ENCODE measurements at regions not wholly inside any gene's neighbourhood (a gene's known extent, or its start where the extent isn't known, plus 50 kb on each side); places are given as distances from the start of the nearest gene placed in this dataset.

DNA sequence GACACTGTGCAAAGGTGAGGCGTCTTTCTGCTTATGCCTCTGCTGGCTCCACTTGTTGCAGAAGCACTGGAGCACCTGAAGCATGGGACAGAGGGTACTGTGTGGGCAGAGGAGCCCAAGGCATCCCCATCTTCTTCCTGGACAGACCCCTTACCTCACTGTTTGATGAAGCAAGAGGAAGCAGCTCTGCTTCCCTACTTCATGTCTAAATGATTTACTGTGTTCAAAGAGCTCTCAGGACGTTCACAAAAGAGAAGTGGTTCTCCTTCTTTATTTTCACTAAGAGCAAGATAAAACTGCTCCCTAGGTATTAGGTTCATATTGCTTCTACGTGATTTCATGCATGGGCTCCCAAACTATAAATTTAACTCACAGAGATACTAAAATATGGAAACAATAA, 1635.4 kb upstream of the SLC10A2 start:
- H3K36me3 ChIP-seq (ENCODE audit: insufficient read depth, low read length), result no peaks in the 10 kb centered on the region

DNA sequence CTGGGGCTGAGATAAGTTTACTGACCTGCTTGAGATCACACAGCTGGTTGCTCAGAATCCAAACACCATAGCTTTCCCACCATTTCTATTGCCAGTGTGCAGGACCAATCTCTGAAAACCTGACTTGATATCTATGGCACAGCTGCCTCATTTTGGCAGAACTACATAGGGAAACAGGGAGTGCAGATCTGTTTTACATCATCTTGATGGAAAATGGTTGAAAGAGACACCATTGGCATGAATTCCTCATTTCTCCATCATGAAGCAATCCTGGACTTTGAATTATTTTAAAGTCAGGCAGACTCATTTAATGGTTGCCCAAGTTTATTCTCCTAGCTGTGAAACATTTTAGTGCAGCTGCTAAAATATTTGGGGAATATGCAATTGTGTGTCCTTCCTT, 1628.2 kb upstream of the SLC10A2 start:
- Histone ChIP-seq H3K27me3 (ENCODE audit: insufficient read depth, low read length) (no peaks in the 10 kb centered on the region), H4K20me1 (ENCODE audit: insufficient read depth, low read length) (no peaks in the 10 kb centered on the region)

More for the DNA sequence above, 1635.4 kb upstream of the SLC10A2 start:
- Histone ChIP-seq H3K4me1 (ENCODE audit: insufficient read depth, low read length, severe bottlenecking) (no peaks in the 10 kb centered on the region), H3F3A (ENCODE audit: insufficient read depth, low read length) (no peaks in the 10 kb centered on the region), H2AFZ (ENCODE audit: low read length) (no peak overlapping the region), H3K27ac (ENCODE audit: low read depth, low read length, poor library complexity, severe bottlenecking) (no peak overlapping the region), H3K79me2 (ENCODE audit: insufficient read depth, low read length) (no peaks in the 10 kb centered on the region), H3K9ac (ENCODE audit: low read length) (no peak overlapping the region), H3K4me2 (ENCODE audit: low read length) (no peak overlapping the region), H3K9me3 (ENCODE audit: low read length) (no peaks in the 10 kb centered on the region), H4K20me1 (ENCODE audit: insufficient read depth, low read length) (no peaks in the 10 kb centered on the region), H3K27me3 (ENCODE audit: insufficient read depth, low read length) (no peaks in the 10 kb centered on the region), H3K9me2 (ENCODE audit: low read depth, low read length) (no peaks in the 10 kb centered on the region), H3K4me3 (ENCODE audit: low read depth, low read length, poor library complexity, severe bottlenecking) (no peak overlapping the region)
- TF ChIP-seq, protein P1, sequence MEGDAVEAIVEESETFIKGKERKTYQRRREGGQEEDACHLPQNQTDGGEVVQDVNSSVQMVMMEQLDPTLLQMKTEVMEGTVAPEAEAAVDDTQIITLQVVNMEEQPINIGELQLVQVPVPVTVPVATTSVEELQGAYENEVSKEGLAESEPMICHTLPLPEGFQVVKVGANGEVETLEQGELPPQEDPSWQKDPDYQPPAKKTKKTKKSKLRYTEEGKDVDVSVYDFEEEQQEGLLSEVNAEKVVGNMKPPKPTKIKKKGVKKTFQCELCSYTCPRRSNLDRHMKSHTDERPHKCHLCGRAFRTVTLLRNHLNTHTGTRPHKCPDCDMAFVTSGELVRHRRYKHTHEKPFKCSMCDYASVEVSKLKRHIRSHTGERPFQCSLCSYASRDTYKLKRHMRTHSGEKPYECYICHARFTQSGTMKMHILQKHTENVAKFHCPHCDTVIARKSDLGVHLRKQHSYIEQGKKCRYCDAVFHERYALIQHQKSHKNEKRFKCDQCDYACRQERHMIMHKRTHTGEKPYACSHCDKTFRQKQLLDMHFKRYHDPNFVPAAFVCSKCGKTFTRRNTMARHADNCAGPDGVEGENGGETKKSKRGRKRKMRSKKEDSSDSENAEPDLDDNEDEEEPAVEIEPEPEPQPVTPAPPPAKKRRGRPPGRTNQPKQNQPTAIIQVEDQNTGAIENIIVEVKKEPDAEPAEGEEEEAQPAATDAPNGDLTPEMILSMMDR (IDR thresholded peaks at IDR 0.05; ENCODE audit: low read length), result no peak
- no peak for TF ChIP-seq EZH2 (IDR thresholded peaks at IDR 0.05; ENCODE audit: borderline replicate concordance, low read length)

DNA sequence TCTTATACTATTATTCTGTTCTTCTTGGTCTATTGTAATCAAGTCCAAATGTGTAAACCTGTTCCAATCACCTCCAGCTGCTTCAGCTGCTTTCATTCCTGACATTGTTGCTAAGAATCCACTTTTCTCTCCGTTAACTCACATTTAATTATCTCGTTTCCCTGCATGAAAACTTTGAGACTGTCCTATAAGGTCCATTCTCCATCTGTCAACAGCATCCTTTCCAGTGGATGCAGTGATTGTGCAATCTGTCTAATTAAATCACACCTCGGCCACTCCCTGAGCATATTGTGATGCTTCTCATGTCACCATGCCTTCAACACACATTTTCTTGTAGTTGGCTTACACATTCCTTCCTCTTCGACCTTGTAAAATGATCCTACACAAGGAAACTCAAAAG, 1626.9 kb upstream of the SLC10A2 start:
- Histone ChIP-seq H3F3A (ENCODE audit: insufficient read depth, low read length) (no peaks in the 10 kb centered on the region), H3K4me1 (ENCODE audit: insufficient read depth, low read length, severe bottlenecking) (no peaks in the 10 kb centered on the region), H3K9me3 (ENCODE audit: low read length) (no peaks in the 10 kb centered on the region), H3K4me3 (ENCODE audit: low read depth, low read length, poor library complexity, severe bottlenecking) (no peak overlapping the region), H3K36me3 (ENCODE audit: insufficient read depth, low read length) (no peaks in the 10 kb centered on the region), H4K20me1 (ENCODE audit: insufficient read depth, low read length) (no peaks in the 10 kb centered on the region), H3K9me2 (ENCODE audit: low read depth, low read length) (no peaks in the 10 kb centered on the region), H3K9ac (ENCODE audit: low read length) (no peak overlapping the region), H3K4me2 (ENCODE audit: low read length) (no peak overlapping the region), H3K79me2 (ENCODE audit: insufficient read depth, low read length) (no peaks in the 10 kb centered on the region), H3K27ac (ENCODE audit: low read depth, low read length, poor library complexity, severe bottlenecking) (no peak overlapping the region), H2AFZ (ENCODE audit: low read length) (no peak overlapping the region), H3K27me3 (ENCODE audit: insufficient read depth, low read length) (no peaks in the 10 kb centered on the region)
- TF ChIP-seq EZH2 (IDR thresholded peaks at IDR 0.05; ENCODE audit: borderline replicate concordance, low read length), result no peak
- TF ChIP-seq, protein P1 (IDR thresholded peaks at IDR 0.05; ENCODE audit: low read length), result no peak

More for the DNA sequence above, 1628.2 kb upstream of the SLC10A2 start:
- Histone ChIP-seq H3K4me2 (ENCODE audit: low read length) (no peak overlapping the region), H3K79me2 (ENCODE audit: insufficient read depth, low read length) (no peaks in the 10 kb centered on the region), H3K9ac (ENCODE audit: low read length) (no peak overlapping the region), H3K4me1 (ENCODE audit: insufficient read depth, low read length, severe bottlenecking) (no peaks in the 10 kb centered on the region), H3F3A (ENCODE audit: insufficient read depth, low read length) (no peaks in the 10 kb centered on the region), H3K4me3 (ENCODE audit: low read depth, low read length, poor library complexity, severe bottlenecking) (no peak overlapping the region), H3K27ac (ENCODE audit: low read depth, low read length, poor library complexity, severe bottlenecking) (no peak overlapping the region), H3K9me3 (ENCODE audit: low read length) (no peaks in the 10 kb centered on the region), H3K36me3 (ENCODE audit: insufficient read depth, low read length) (no peaks in the 10 kb centered on the region), H2AFZ (ENCODE audit: low read length) (no peak overlapping the region), H3K9me2 (ENCODE audit: low read depth, low read length) (no peaks in the 10 kb centered on the region)
- TF ChIP-seq, protein P1 (IDR thresholded peaks at IDR 0.05; ENCODE audit: low read length), result no peak
- TF ChIP-seq EZH2 (IDR thresholded peaks at IDR 0.05; ENCODE audit: borderline replicate concordance, low read length), result no peak
